ENCODE measurements at regions not wholly inside any gene's neighbourhood (a gene's known extent, or its start where the extent isn't known, plus 50 kb on each side); places are given as distances from the start of the nearest gene placed in this dataset.
A peak's percentile ranks its signal among the peaks of the same experiment; 100 is the strongest.

- DNase-seq, result no peak
Measured at GRCh38 chr2:234691968-234692955, 195.4 kb upstream of the ARL4C start.

- no peak for DNase-seq
Measured at GRCh38 chr2:234691214-234691575, 194.3 kb upstream of the ARL4C start.

- DNase-seq, result peak; percentile 7
Measured at GRCh38 chr2:234690569-234691213, 193.8 kb upstream of the ARL4C start.

GRCh38 chr2:234689911-234690379 is 193.1 kb upstream of the ARL4C start:
- no peak for DNase-seq

GRCh38 chr2:234687718-234688475 is 191.0 kb upstream of the ARL4C start:
- no peak for DNase-seq

- DNase-seq, result no peak
Measured at GRCh38 chr2:234686088-234686890, 189.4 kb upstream of the ARL4C start.

- no peak for DNase-seq
Measured at GRCh38 chr2:234684466-234684865, 187.6 kb upstream of the ARL4C start.

GRCh38 chr2:234683950-234684349 is 187.1 kb upstream of the ARL4C start:
- DNase-seq, result no peak

- peak; percentile 73 for DNase-seq
Measured at GRCh38 chr2:234682492-234683228, 185.8 kb upstream of the ARL4C start.

- DNase-seq, result no peak
Measured at GRCh38 chr2:234680688-234681619, 184.1 kb upstream of the ARL4C start.

- no peak for DNase-seq
Measured at GRCh38 chr2:234679741-234680687, 183.1 kb upstream of the ARL4C start.

GRCh38 chr2:234679301-234679740 is 182.4 kb upstream of the ARL4C start:
- no peak for DNase-seq

GRCh38 chr2:234678711-234679110 is 181.8 kb upstream of the ARL4C start:
- no peak for DNase-seq

GRCh38 chr2:234677758-234678538 is 181.1 kb upstream of the ARL4C start:
- no peak for DNase-seq

- no peak for DNase-seq
Measured at GRCh38 chr2:234676783-234677450, 180.0 kb upstream of the ARL4C start.

GRCh38 chr2:234676109-234676782 is 179.4 kb upstream of the ARL4C start:
- DNase-seq, result peak; percentile 19

- DNase-seq, result no peak
Measured at GRCh38 chr2:234674781-234675201, 177.9 kb upstream of the ARL4C start.

All from NCI-H2171 (cell line).